Peyer's patch (tissue), 4 donors: ENCODE measurements at regions not wholly inside any gene's neighbourhood (a gene's known extent, or its start where the extent isn't known, plus 50 kb on each side); places are given as distances from the start of the nearest gene placed in this dataset.

Experiments used
- POLR2A ChIP-seq, 2 donors: fragments of 450-650 bp; IDR thresholded peaks; one replicate each; pipeline ENCODE4 v1.5.1; 2017; ENCODE audit warnings: antibody characterized with exemption in 2 of 2, mild to moderate bottlenecking in 2 of 2, moderate library complexity in 2 of 2
- TF ChIP-seq, protein P1 (sequence below), 6 experiments: fragments of 450-650 bp in 4 of 6; fragments of 200-600 bp in 2 of 6; sonication (generic) in 1 of 6; IDR thresholded peaks; one replicate each; pipeline ENCODE4 v1.5.1; 2017 to 2019; ENCODE audit warnings: antibody characterized with exemption in 6 of 6, mild to moderate bottlenecking in 3 of 6, moderate library complexity in 1 of 6

DNA sequence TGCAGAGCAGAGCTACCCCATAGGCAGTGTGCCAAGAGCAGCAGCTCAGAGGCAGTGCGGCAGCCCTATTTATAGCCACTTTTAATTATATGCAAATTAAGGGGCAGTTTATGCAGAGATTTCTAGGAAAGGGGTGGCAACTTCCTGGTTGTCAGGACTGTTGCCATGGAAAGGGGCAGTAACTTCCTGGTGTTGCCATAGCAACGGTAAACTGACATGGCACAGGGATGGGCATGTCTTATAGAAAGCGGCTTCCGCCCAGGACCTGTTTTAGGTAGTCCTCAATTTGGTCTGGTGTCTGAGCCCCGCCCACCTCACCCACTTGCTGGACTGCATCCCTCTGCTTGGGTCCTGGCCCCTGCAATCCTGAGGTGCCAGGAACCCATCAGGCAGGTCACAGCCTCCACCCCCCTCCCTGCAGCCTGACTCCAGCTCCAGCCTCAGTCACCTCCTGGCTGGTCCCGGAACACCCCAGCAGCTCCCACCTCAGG is 115.8 kb downstream of the TMEM130 start:
- TF ChIP-seq, protein P1, sequence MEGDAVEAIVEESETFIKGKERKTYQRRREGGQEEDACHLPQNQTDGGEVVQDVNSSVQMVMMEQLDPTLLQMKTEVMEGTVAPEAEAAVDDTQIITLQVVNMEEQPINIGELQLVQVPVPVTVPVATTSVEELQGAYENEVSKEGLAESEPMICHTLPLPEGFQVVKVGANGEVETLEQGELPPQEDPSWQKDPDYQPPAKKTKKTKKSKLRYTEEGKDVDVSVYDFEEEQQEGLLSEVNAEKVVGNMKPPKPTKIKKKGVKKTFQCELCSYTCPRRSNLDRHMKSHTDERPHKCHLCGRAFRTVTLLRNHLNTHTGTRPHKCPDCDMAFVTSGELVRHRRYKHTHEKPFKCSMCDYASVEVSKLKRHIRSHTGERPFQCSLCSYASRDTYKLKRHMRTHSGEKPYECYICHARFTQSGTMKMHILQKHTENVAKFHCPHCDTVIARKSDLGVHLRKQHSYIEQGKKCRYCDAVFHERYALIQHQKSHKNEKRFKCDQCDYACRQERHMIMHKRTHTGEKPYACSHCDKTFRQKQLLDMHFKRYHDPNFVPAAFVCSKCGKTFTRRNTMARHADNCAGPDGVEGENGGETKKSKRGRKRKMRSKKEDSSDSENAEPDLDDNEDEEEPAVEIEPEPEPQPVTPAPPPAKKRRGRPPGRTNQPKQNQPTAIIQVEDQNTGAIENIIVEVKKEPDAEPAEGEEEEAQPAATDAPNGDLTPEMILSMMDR (IDR thresholded peaks at IDR 0.05) = no peak
- TF ChIP-seq POLR2A (IDR thresholded peaks at IDR 0.05) = no peak
